Esophagus squamous epithelium (tissue), 4 donors: ENCODE measurements at regions not wholly inside any gene's neighbourhood (a gene's known extent, or its start where the extent isn't known, plus 50 kb on each side); places are given as distances from the start of the nearest gene placed in this dataset.

ENCODE experiments used
- POLR2A ChIP-seq, 4 donors: fragments of 450-650 bp; IDR thresholded peaks; one replicate each; pipeline ENCODE4 v1.6.1; 2017; ENCODE audit warnings: antibody characterized with exemption in 4 of 4, mild to moderate bottlenecking in 4 of 4, moderate library complexity in 3 of 4
- TF ChIP-seq, protein P1 (sequence below), 6 experiments: fragments of 450-650 bp in 4 of 6; fragments of 200-600 bp in 2 of 6; sonication (generic) in 2 of 6; IDR thresholded peaks; one replicate each; pipeline ENCODE4 v1.5.1; 2016 to 2019; ENCODE audit warnings: antibody characterized with exemption in 6 of 6, mild to moderate bottlenecking in 4 of 6, moderate library complexity in 4 of 6

DNA sequence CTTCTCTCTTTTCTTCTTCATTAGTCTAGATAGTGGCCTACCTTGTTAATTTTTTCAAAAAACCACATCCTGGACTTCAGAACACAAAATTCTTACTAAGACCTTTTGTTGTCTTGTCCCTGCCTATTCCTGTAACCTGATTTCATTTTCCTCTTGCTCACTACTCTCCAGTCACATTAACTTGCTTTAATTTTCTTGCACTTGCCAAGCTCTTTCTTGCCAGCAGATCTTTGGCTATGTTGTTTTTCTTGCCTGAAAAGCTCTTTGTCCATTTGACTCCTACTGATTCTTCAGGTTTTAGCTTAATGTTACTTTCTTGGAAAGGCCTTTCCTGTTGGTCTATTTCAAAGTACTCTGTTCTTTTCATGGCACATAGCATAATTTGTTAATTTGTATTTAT is 356.8 kb downstream of the OSTF1 start:
- TF ChIP-seq, protein P1, sequence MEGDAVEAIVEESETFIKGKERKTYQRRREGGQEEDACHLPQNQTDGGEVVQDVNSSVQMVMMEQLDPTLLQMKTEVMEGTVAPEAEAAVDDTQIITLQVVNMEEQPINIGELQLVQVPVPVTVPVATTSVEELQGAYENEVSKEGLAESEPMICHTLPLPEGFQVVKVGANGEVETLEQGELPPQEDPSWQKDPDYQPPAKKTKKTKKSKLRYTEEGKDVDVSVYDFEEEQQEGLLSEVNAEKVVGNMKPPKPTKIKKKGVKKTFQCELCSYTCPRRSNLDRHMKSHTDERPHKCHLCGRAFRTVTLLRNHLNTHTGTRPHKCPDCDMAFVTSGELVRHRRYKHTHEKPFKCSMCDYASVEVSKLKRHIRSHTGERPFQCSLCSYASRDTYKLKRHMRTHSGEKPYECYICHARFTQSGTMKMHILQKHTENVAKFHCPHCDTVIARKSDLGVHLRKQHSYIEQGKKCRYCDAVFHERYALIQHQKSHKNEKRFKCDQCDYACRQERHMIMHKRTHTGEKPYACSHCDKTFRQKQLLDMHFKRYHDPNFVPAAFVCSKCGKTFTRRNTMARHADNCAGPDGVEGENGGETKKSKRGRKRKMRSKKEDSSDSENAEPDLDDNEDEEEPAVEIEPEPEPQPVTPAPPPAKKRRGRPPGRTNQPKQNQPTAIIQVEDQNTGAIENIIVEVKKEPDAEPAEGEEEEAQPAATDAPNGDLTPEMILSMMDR (IDR thresholded peaks at IDR 0.05), result no peak
- no peak for TF ChIP-seq POLR2A (IDR thresholded peaks at IDR 0.05)
